ENCODE measurements at regions not wholly inside any gene's neighbourhood (a gene's known extent, or its start where the extent isn't known, plus 50 kb on each side); places are given as distances from the start of the nearest gene placed in this dataset.

DNA sequence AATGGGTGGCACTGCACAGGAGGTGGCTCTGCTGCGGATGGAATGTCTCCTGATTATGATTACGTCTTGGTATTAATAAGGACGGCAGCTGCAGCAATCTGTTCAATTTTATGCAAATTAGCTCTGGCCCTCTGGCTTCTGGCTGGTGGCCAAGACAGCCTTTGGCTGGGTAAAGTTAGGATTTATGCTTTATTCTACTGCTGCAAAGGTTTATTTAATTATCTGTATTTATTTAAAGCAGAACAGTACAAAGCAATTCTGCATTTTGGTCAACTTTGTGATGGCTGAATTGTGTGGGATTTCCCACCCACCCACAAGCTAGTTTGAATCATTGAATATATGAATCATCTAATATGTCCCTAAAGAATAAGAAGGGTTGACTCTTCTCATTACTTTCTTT is 745.6 kb upstream of the FAM241A start:
- no peak for TF ChIP-seq SUZ12 (IDR thresholded peaks at IDR 0.05)
- no peak for TF ChIP-seq SP1 (IDR thresholded peaks at IDR 0.05)
- no peak for TF ChIP-seq FOXM1 (IDR thresholded peaks at IDR 0.05; ENCODE audit: borderline replicate concordance)
- TF ChIP-seq, protein P1, sequence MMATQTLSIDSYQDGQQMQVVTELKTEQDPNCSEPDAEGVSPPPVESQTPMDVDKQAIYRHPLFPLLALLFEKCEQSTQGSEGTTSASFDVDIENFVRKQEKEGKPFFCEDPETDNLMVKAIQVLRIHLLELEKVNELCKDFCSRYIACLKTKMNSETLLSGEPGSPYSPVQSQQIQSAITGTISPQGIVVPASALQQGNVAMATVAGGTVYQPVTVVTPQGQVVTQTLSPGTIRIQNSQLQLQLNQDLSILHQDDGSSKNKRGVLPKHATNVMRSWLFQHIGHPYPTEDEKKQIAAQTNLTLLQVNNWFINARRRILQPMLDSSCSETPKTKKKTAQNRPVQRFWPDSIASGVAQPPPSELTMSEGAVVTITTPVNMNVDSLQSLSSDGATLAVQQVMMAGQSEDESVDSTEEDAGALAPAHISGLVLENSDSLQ (IDR thresholded peaks at IDR 0.05), result no peak
- TF ChIP-seq FOXA1 (IDR thresholded peaks at IDR 0.05), result no peak
- TF ChIP-seq HDGF (IDR thresholded peaks at IDR 0.05; ENCODE audit: borderline replicate concordance), result no peak
- no peak for TF ChIP-seq ZNF384 (IDR thresholded peaks at IDR 0.05)
- TF ChIP-seq NFRKB (IDR thresholded peaks at IDR 0.05), result no peak

Data from HEK293T (cell line).